T-helper 2 cell treated with Interferon-gamma antibody and Interleukin-4, amounts not matched to agents 100 ng/mL and 5 ng/mL, for 36 hours (primary cell): ENCODE measurements at regions not wholly inside any gene's neighbourhood (a gene's known extent, or its start where the extent isn't known, plus 50 kb on each side); places are given as distances from the start of the nearest gene placed in this dataset.

ENCODE experiments used
- intact Hi-C: fragments of 100-400 bp; cut with micrococcal nuclease; formaldehyde crosslinking; loops from one replicate; pipeline ENCODE4 v1.15.1; 2023

- intact Hi-C loops = no loop called here
These were observed 329.3 kb upstream of the TLE4 start for GRCh38 chr9:79242489-79242888.

- intact Hi-C loops = no loop called here
These were observed 325.6 kb upstream of the TLE4 start for GRCh38 chr9:79246170-79246569.

GRCh38 chr9:79247021-79247420 is 324.7 kb upstream of the TLE4 start:
- intact Hi-C loops = no loop called here

- intact Hi-C loops = no loop called here
These were observed 321.0 kb upstream of the TLE4 start for GRCh38 chr9:79250806-79251205.

- intact Hi-C loops = no loop called here
These were observed 316.7 kb upstream of the TLE4 start for GRCh38 chr9:79254900-79255650.

GRCh38 chr9:79255651-79256260 is 316.0 kb upstream of the TLE4 start:
- intact Hi-C loops = no loop called here

- intact Hi-C loops = no loop called here
These were observed 315.0 kb upstream of the TLE4 start for GRCh38 chr9:79256691-79257213.

GRCh38 chr9:79257228-79257781 is 314.5 kb upstream of the TLE4 start:
- intact Hi-C loops = no loop called here

GRCh38 chr9:79257790-79258351 is 313.9 kb upstream of the TLE4 start:
- intact Hi-C loops = no loop called here

- intact Hi-C loops = no loop called here
These were observed 311.9 kb upstream of the TLE4 start for GRCh38 chr9:79259858-79260257.

GRCh38 chr9:79263628-79264027 is 308.1 kb upstream of the TLE4 start:
- intact Hi-C loops = no loop called here

GRCh38 chr9:79264041-79264440 is 307.7 kb upstream of the TLE4 start:
- intact Hi-C loops = no loop called here

GRCh38 chr9:79264511-79265355 is 307.0 kb upstream of the TLE4 start:
- intact Hi-C loops = no loop called here

- intact Hi-C loops = no loop called here
These were observed 304.8 kb upstream of the TLE4 start for GRCh38 chr9:79266986-79267385.

GRCh38 chr9:79268806-79269205 is 303.0 kb upstream of the TLE4 start:
- intact Hi-C loops = no loop called here

GRCh38 chr9:79273311-79273710 is 298.5 kb upstream of the TLE4 start:
- intact Hi-C loops = no loop called here

GRCh38 chr9:79279356-79279755 is 292.4 kb upstream of the TLE4 start:
- intact Hi-C loops = no loop called here

GRCh38 chr9:79280691-79281090 is 291.1 kb upstream of the TLE4 start:
- intact Hi-C loops = no loop called here

- intact Hi-C loops = no loop called here
These were observed 287.7 kb upstream of the TLE4 start for GRCh38 chr9:79284081-79284480.

- intact Hi-C loops = no loop called here
These were observed 284.6 kb upstream of the TLE4 start for GRCh38 chr9:79286992-79287707.
